H9 (cell line): ENCODE measurements at regions not wholly inside any gene's neighbourhood (a gene's known extent, or its start where the extent isn't known, plus 50 kb on each side); places are given as distances from the start of the nearest gene placed in this dataset.
A peak's percentile ranks its signal among the peaks of the same experiment; 100 is the strongest.

Source experiments
- DNase-seq: peaks from one replicate; pipeline ENCODE4 v3.0.0-alpha.2; 2017
- H2AFZ ChIP-seq: one replicate; pipeline ENCODE4 v1.6.1; 2013; ENCODE audit warnings: mild to moderate bottlenecking, low read length, control low read depth, moderate library complexity
- H2AK5ac ChIP-seq: 2 replicates; pipeline ENCODE4 v1.6.1; 2013; ENCODE audit warnings: low read length, control low read depth, mixed read lengths; ENCODE audit not compliant: insufficient read length
- H2BK120ac ChIP-seq: one replicate; pipeline ENCODE4 v1.6.1; 2013; ENCODE audit warnings: low read depth, mild to moderate bottlenecking, low read length, control low read depth, inconsistent platforms; ENCODE audit not compliant: poor library complexity, severe bottlenecking
- H2BK12ac ChIP-seq: 2 replicates; pipeline ENCODE4 v1.6.1; 2013; ENCODE audit warnings: low read length, control low read depth, mixed read lengths, low read depth; ENCODE audit not compliant: insufficient read length
- H2BK15ac ChIP-seq: 2 replicates; pipeline ENCODE4 v1.6.1; 2013; ENCODE audit warnings: low read depth, low read length, control low read depth
- H2BK20ac ChIP-seq: one replicate; pipeline ENCODE4 v1.6.1; 2013; ENCODE audit warnings: low read depth, mild to moderate bottlenecking, low read length, control low read depth, inconsistent platforms; ENCODE audit not compliant: poor library complexity, severe bottlenecking
- H2BK5ac ChIP-seq: 2 replicates; pipeline ENCODE4 v1.6.1; 2013; ENCODE audit warnings: low read length, control low read depth, mixed read lengths; ENCODE audit not compliant: insufficient read length
- H3K14ac ChIP-seq: 2 replicates; pipeline ENCODE4 v1.6.1; 2013; ENCODE audit warnings: low read length, control low read depth; ENCODE audit not compliant: insufficient read depth
- H3K18ac ChIP-seq: 2 replicates; pipeline ENCODE4 v1.6.1; 2013; ENCODE audit warnings: low read depth, mild to moderate bottlenecking, mixed read lengths, low read length, control low read depth; ENCODE audit not compliant: insufficient read length
- H3K23ac ChIP-seq: 2 replicates; pipeline ENCODE4 v1.6.1; 2013; ENCODE audit warnings: low read length, control low read depth, mixed read lengths, low read depth; ENCODE audit not compliant: insufficient read length
- H3K23me2 ChIP-seq: 2 replicates; pipeline ENCODE4 v1.6.1; 2013; ENCODE audit warnings: low read depth, mild to moderate bottlenecking, mixed read lengths, low read length, control low read depth; ENCODE audit not compliant: insufficient read length, poor library complexity, severe bottlenecking
- H3K27ac ChIP-seq: 2 replicates; pipeline ENCODE4 v1.5.1; 2013; ENCODE audit warnings: low read length, control low read depth, mixed read lengths, low read depth; ENCODE audit not compliant: insufficient read length
- H3K27me3 ChIP-seq: 2 replicates; pipeline ENCODE4 v1.6.1; 2013; ENCODE audit warnings: low read length, control low read depth, inconsistent platforms; ENCODE audit not compliant: insufficient read depth
- H3K4ac ChIP-seq: 2 replicates; pipeline ENCODE4 v1.6.1; 2013; ENCODE audit warnings: low read depth, mild to moderate bottlenecking, control low read depth, inconsistent platforms, low read length, moderate library complexity
- H3K4me1 ChIP-seq: 2 replicates; pipeline ENCODE4 v1.6.1; 2013; ENCODE audit warnings: low read length, control low read depth, inconsistent platforms; ENCODE audit not compliant: insufficient read depth
- H3K4me2 ChIP-seq: 2 replicates; pipeline ENCODE4 v1.6.1; 2013; ENCODE audit warnings: low read length, control low read depth, mixed read lengths; ENCODE audit not compliant: insufficient read length, insufficient read depth
- H3K56ac ChIP-seq: 2 replicates; pipeline ENCODE4 v1.6.1; 2013; ENCODE audit warnings: low read depth, mild to moderate bottlenecking, mixed read lengths, low read length, control low read depth; ENCODE audit not compliant: insufficient read length
- H3K79me1 ChIP-seq: 2 replicates; pipeline ENCODE4 v1.6.1; 2013; ENCODE audit warnings: low read depth, mild to moderate bottlenecking, moderate library complexity, low read length, control low read depth, inconsistent platforms; ENCODE audit not compliant: insufficient read depth, poor library complexity, severe bottlenecking
- H3K79me2 ChIP-seq: 2 replicates; pipeline ENCODE4 v1.6.1; 2013; ENCODE audit warnings: low read length, control low read depth, inconsistent platforms; ENCODE audit not compliant: insufficient read depth
- H3K9ac ChIP-seq: 2 replicates; pipeline ENCODE4 v1.6.1; 2013; ENCODE audit warnings: low read length, control low read depth, mixed read lengths; ENCODE audit not compliant: insufficient read length; ENCODE audit errors: extremely low read depth
- H3K9me3 ChIP-seq: one replicate; pipeline ENCODE4 v1.6.1; 2013; ENCODE audit warnings: low read depth, low read length, inconsistent platforms; ENCODE audit not compliant: control insufficient read depth
- H3T11ph ChIP-seq: one replicate; pipeline ENCODE4 v1.6.1; 2013; ENCODE audit warnings: mild to moderate bottlenecking, low read length, control low read depth, inconsistent platforms
- H4K20me1 ChIP-seq: one replicate; pipeline ENCODE4 v1.6.1; 2013; ENCODE audit not compliant: control insufficient read depth, insufficient read length, insufficient read depth
- H4K5ac ChIP-seq: 2 replicates; pipeline ENCODE4 v1.6.1; 2013; ENCODE audit warnings: low read depth, mild to moderate bottlenecking, mixed read lengths, low read length, control low read depth; ENCODE audit not compliant: insufficient read length
- H4K8ac ChIP-seq: replicated peaks from 2 replicates; pipeline ENCODE4 v1.6.1; 2013; ENCODE audit warnings: low read length, control low read depth, mixed read lengths, low read depth; ENCODE audit not compliant: insufficient read length
- H4K91ac ChIP-seq: 2 replicates; pipeline ENCODE4 v1.6.1; 2013; ENCODE audit warnings: low read depth, mild to moderate bottlenecking, moderate library complexity, mixed read lengths, low read length, control low read depth; ENCODE audit not compliant: insufficient read length
- H3K27ac Mint-ChIP-seq, 3 experiments: 2 replicates in 2 of 3; 3 replicates in 1 of 3; pipeline ENCODE4 v1.8.0; 2020 to 2021; ENCODE audit warnings: mixed read lengths in 3 of 3, mild to moderate bottlenecking in 1 of 3, moderate library complexity in 1 of 3
- H3K27me3 Mint-ChIP-seq: 2 replicates; pipeline ENCODE4 v1.8.0; 2021; ENCODE audit warnings: low read depth, mild to moderate bottlenecking, moderate library complexity, mixed read lengths
- H3K36me3 Mint-ChIP-seq, 3 experiments: 2 replicates in 2 of 3; 3 replicates in 1 of 3; pipeline ENCODE4 v1.8.0; 2020 to 2021; ENCODE audit warnings: low read depth in 3 of 3, mixed read lengths in 3 of 3; ENCODE audit not compliant: insufficient read depth in 1 of 3
- H3K4me1 Mint-ChIP-seq, 2 experiments: 2 replicates each; pipeline ENCODE4 v1.8.0; 2020; ENCODE audit warnings: mixed read lengths in 2 of 2
- H3K4me3 Mint-ChIP-seq, 2 experiments: 2 replicates in 1 of 2; 3 replicates in 1 of 2; pipeline ENCODE4 v1.8.0; 2020 to 2021; ENCODE audit warnings: mild to moderate bottlenecking in 2 of 2, mixed read lengths in 2 of 2, moderate library complexity in 1 of 2
- H3K9me3 Mint-ChIP-seq, 2 experiments: 2 replicates in 1 of 2; 3 replicates in 1 of 2; pipeline ENCODE4 v1.8.0; 2020; ENCODE audit warnings: mild to moderate bottlenecking in 2 of 2, mixed read lengths in 2 of 2, moderate library complexity in 1 of 2
- WGBS: extraction: QIAGEN DNeasy Blood & Tissue Kit; methylation state at CpG from one replicate; pipeline ENCODE4 v1.1.7; 2013; ENCODE audit warnings: missing lambda C conversion rate, low lambda C conversion rate, mixed read lengths; ENCODE audit not compliant: insufficient read length; ENCODE audit errors: extremely low coverage; 5-methylcytosine and 5-hydroxymethylcytosine counted together
- TF ChIP-seq, protein P1 (sequence below): fragments of 200-600 bp; sonication (generic); conservative IDR thresholded peaks from 3 replicates; pipeline ENCODE4 v1.8.0; 2021; ENCODE audit warnings: antibody characterized with exemption, mild to moderate bottlenecking

DNA sequence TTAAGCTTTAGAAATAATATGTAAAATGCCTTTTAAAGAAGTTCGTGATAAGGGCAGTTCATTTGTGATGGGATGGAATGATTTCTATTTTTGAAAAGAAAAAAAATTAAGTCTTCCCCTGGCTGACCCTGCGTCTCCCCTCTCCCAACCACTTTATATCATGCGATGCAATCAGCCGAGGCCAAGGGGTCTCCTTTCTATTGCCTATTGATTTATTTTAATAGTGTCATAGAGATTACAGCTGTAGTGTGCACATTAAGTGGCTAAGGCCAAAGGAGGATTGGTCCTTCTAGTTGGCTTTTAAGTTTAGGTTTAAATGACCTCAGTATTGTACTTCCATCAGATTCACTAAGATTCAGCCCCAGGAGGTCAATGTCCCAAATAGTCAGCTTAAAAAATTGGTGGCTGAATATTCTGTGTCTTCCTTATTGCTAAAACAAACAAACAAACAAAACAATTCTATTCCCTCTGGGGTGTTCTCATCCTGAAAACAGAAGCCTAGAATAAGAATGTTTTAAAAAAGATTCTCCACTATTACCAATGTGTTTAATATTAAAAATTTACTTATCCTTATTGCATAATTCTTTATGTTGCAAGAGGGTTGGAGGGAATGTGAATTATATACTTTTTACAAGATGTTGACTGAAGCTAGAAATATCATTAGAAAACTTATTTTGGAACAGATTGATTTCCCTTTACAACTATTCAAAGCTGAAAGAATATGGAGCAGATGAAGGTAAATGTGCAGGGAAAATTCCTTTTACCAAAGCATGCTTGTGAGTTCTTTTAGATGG is 359.1 kb downstream of the SAMD5 start:
- WGBS = no CpG with 5 or more reads among the region's 4 CpGs
- H3K4me3 Mint-ChIP-seq = no peak overlapping the region
- H3K4me1 ChIP-seq = no peaks in the 10 kb centered on the region; the same call in 1 of the 2 replicates

More for the DNA sequence above, 359.1 kb downstream of the SAMD5 start:
- Histone ChIP-seq H3K56ac (no peak overlapping the region), H4K20me1 (no peaks in the 10 kb centered on the region), H2BK20ac (no peak overlapping the region), H3K79me2 (no peaks in the 10 kb centered on the region), H2BK5ac (no peak overlapping the region), H4K5ac (no peak overlapping the region), H3K9me3 (no peaks in the 10 kb centered on the region), H3K14ac (no peak overlapping the region), H3K27ac (no peak overlapping the region), H3K79me1 (no peaks in the 10 kb centered on the region), H3T11ph (no peak overlapping the region), H2BK15ac (no peak overlapping the region), H2BK120ac (no peak overlapping the region), H3K27me3 (no peaks in the 10 kb centered on the region), H3K23me2 (no peaks in the 10 kb centered on the region), H2BK12ac (no peak overlapping the region), H4K91ac (no peak overlapping the region), H3K18ac (no peak overlapping the region), H2AFZ (no peak overlapping the region), H3K4me2 (no peak overlapping the region), H4K8ac (no peak overlapping the region), H3K9ac (no peak overlapping the region), H2AK5ac (no peak overlapping the region), H3K4ac (no peak overlapping the region), H3K23ac (no peak overlapping the region)
- no peak for DNase-seq
- peak overlapping the region in 1 of 3 experiments; percentile 80; a peak in 1 of 7 replicates for H3K27ac Mint-ChIP-seq
- H3K9me3 Mint-ChIP-seq = no peaks in the 10 kb centered on the region; a peak in 1 of 5 replicates
- TF ChIP-seq, protein P1, sequence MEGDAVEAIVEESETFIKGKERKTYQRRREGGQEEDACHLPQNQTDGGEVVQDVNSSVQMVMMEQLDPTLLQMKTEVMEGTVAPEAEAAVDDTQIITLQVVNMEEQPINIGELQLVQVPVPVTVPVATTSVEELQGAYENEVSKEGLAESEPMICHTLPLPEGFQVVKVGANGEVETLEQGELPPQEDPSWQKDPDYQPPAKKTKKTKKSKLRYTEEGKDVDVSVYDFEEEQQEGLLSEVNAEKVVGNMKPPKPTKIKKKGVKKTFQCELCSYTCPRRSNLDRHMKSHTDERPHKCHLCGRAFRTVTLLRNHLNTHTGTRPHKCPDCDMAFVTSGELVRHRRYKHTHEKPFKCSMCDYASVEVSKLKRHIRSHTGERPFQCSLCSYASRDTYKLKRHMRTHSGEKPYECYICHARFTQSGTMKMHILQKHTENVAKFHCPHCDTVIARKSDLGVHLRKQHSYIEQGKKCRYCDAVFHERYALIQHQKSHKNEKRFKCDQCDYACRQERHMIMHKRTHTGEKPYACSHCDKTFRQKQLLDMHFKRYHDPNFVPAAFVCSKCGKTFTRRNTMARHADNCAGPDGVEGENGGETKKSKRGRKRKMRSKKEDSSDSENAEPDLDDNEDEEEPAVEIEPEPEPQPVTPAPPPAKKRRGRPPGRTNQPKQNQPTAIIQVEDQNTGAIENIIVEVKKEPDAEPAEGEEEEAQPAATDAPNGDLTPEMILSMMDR = no peak
- no peaks in the 10 kb centered on the region for H3K27me3 Mint-ChIP-seq
- H3K36me3 Mint-ChIP-seq = no peaks in the 10 kb centered on the region
- H3K4me1 Mint-ChIP-seq = peaks cover 4% of the 10 kb centered on the region in 2 experiments
